ENCODE measurements at regions not wholly inside any gene's neighbourhood (a gene's known extent, or its start where the extent isn't known, plus 50 kb on each side); places are given as distances from the start of the nearest gene placed in this dataset.

DNA sequence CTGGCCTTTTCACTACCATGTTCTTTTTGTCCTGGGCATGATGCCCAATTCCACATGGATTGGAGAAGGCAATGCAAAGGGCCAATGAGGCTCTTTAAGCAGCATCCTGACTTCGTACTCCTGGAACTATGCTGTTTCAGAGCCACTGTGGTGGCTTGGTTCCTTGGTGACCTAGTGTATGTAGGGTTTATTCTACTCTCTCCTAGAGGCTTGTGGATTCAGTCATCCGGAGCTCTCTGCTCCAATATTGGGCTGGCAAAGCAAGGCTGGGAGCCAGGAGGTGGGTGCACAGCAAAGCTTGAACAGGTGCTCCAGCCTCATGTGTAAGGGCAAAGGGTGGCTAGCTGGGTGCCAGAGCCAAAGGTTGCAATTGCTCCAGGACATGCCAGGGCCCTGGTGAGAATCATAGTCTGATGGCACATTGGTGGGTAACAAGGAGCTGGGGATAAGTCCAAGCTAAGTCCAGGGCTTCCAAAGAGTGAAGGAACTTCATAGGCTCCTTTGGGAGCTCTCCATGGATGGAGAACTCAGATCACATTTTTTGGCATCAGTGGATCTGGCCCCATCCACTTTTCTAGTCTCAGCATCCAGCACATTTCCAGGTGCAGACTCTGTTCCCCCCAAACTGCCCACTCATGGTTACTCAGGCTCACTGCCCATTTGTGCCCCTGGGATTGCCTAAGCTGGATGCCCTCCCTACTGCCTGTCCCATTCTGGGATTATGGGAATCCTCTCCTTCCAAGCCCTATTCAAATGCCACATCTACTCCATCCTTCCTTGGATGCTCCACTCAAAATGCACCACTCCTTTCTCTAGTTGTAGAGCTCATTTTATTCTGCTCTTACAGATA lies 253.9 kb downstream of the EMP1 start:
- Histone ChIP-seq H3K4me1 (ENCODE audit: control insufficient read depth in 5 of 5, insufficient read depth in 5 of 5, low read length in 5 of 5) (no peaks in the 10 kb centered on the region), H3K27ac (ENCODE audit: low read depth, low read length) (no peak overlapping the region), H3K4me3 (ENCODE audit: low read depth in 1 of 5, low read length in 5 of 5) (no peak overlapping the region), H3K27me3 (ENCODE audit: control insufficient read depth in 5 of 5, insufficient read depth in 4 of 5, low read length in 5 of 5) (no peaks in the 10 kb centered on the region), H3K9me3 (ENCODE audit: control insufficient read depth in 5 of 5, low read length in 5 of 5) (no peaks in the 10 kb centered on the region), H3K36me3 (ENCODE audit: control insufficient read depth in 5 of 5, insufficient read depth in 5 of 5, low read length in 5 of 5) (no peaks in the 10 kb centered on the region), H3K9ac (ENCODE audit: low read length in 5 of 5) (no peak overlapping the region)

DNA sequence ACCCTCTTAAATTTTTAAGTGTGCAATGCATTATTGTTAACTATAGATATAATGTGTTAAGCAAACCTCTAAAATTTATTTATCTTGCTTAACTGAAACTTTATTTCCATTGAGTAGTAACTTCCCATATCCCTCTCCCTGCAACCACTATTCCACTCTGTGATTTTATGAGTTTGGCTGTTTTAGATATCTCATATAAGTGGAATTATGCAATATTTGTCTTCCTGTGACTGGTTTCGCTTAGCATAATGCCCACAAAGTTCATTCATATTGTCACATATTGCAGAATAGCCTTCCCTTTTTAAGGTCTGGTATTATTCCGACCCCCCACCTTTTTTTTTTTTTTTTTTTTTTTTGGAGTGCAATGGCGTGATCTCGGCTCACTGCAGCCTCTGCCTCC lies 247.6 kb downstream of the EMP1 start:
- H3K36me3 ChIP-seq (ENCODE audit: control insufficient read depth in 5 of 5, insufficient read depth in 5 of 5, low read length in 5 of 5) = no peaks in the 10 kb centered on the region
- no peaks in the 10 kb centered on the region for H3K27me3 ChIP-seq (ENCODE audit: control insufficient read depth in 5 of 5, insufficient read depth in 4 of 5, low read length in 5 of 5)
- peaks cover 6 to 34% (median 26%) of the 10 kb centered on the region in 5 donors for H3K4me1 ChIP-seq (ENCODE audit: control insufficient read depth in 5 of 5, insufficient read depth in 5 of 5, low read length in 5 of 5)
- H3K9ac ChIP-seq (ENCODE audit: low read length in 5 of 5) = no peak overlapping the region
- no peaks in the 10 kb centered on the region for H3K9me3 ChIP-seq (ENCODE audit: control insufficient read depth in 5 of 5, low read length in 5 of 5)
- peak overlapping the region; percentile 83 for H3K27ac ChIP-seq (ENCODE audit: low read depth, low read length)
- no peak overlapping the region for H3K4me3 ChIP-seq (ENCODE audit: low read depth in 1 of 5, low read length in 5 of 5)

DNA sequence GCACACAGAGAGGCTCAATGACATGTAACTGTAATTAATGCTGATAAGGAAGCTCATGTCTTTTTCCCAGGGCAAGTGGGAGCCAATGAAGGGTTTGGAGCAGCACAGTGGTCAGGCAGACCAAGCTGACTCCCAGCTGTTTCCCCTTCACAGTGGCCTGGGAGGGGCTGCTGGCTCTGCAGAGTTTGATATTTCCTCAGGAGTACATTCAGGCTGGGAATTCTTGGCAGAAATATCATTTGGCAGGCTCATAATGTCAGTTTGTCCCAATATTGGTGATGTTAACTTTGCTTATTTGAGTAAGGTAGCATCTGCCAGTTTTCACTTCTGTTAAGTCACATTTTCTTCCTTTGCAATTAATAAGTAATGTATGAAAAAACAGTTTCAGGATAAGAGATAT lies 247.0 kb downstream of the EMP1 start:
- H3K4me3 ChIP-seq (ENCODE audit: low read depth in 1 of 5, low read length in 5 of 5) = no peak overlapping the region
- H3K9me3 ChIP-seq (ENCODE audit: control insufficient read depth in 5 of 5, low read length in 5 of 5) = no peaks in the 10 kb centered on the region

DNA sequence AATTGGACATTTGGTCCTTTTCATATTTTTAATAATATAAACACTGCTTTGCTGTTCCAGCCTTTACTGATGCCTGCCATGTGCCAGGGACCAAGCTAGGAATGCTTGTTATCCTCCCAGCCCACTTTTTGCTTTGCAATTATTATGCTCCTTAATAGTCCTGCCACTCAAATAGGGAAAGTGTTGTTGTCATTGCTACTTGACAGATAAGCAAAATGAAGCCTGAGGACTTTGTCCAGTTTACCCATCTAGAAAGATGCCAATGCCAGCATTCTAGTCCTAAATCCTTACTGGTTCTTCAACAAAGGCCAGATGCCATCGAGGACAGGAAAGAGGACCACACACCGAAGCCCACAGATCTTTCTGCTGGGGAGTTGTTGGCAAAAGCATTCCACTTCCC lies 246.5 kb downstream of the EMP1 start:
- H3K36me3 ChIP-seq (ENCODE audit: control insufficient read depth in 5 of 5, insufficient read depth in 5 of 5, low read length in 5 of 5) = no peaks in the 10 kb centered on the region
- H3K4me1 ChIP-seq (ENCODE audit: control insufficient read depth in 5 of 5, insufficient read depth in 5 of 5, low read length in 5 of 5) = peaks cover 6 to 41% (median 26%) of the 10 kb centered on the region in 5 donors
- no peaks in the 10 kb centered on the region for H3K9me3 ChIP-seq (ENCODE audit: control insufficient read depth in 5 of 5, low read length in 5 of 5)
- no peaks in the 10 kb centered on the region for H3K27me3 ChIP-seq (ENCODE audit: control insufficient read depth in 5 of 5, insufficient read depth in 4 of 5, low read length in 5 of 5)
- peak overlapping the region in 4 of 5 donors; percentile 8 to 62 (median 32) for H3K9ac ChIP-seq (ENCODE audit: low read length in 5 of 5)
- H3K4me3 ChIP-seq (ENCODE audit: low read depth in 1 of 5, low read length in 5 of 5) = no peak overlapping the region
- H3K27ac ChIP-seq (ENCODE audit: low read depth, low read length) = peak overlapping the region; percentile 83

More for the DNA sequence above, 247.0 kb downstream of the EMP1 start:
- no peaks in the 10 kb centered on the region for H3K36me3 ChIP-seq (ENCODE audit: control insufficient read depth in 5 of 5, insufficient read depth in 5 of 5, low read length in 5 of 5)
- H3K27me3 ChIP-seq (ENCODE audit: control insufficient read depth in 5 of 5, insufficient read depth in 4 of 5, low read length in 5 of 5) = no peaks in the 10 kb centered on the region
- H3K4me1 ChIP-seq (ENCODE audit: control insufficient read depth in 5 of 5, insufficient read depth in 5 of 5, low read length in 5 of 5) = peaks cover 6 to 40% (median 26%) of the 10 kb centered on the region in 5 donors
- peak overlapping the region in 2 of 5 donors; percentile 44 to 62 for H3K9ac ChIP-seq (ENCODE audit: low read length in 5 of 5)
- peak overlapping the region; percentile 83 for H3K27ac ChIP-seq (ENCODE audit: low read depth, low read length)

DNA sequence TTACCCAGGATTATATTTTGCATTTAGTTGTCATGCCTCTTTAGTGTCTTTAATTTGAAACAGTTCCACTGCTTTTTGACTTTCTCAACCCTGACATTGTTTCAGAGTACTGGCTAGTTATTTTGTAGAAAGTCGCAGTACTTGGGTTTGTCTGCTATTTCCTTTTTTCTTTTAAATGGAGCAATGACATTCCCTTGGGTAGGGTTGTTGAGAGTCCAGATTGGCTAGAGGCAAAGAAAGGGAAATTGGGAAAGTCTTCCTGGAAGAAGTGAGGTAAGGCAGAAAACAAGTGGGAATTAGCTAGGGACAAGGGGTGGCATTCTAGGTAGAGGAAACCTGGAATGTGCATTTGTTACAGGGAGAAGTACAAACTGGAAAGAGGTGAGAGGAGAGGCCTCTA lies 245.9 kb downstream of the EMP1 start:
- peak overlapping the region; percentile 83 for H3K27ac ChIP-seq (ENCODE audit: low read depth, low read length)
- no peaks in the 10 kb centered on the region for H3K27me3 ChIP-seq (ENCODE audit: control insufficient read depth in 5 of 5, insufficient read depth in 4 of 5, low read length in 5 of 5)
- no peaks in the 10 kb centered on the region for H3K9me3 ChIP-seq (ENCODE audit: control insufficient read depth in 5 of 5, low read length in 5 of 5)

DNA sequence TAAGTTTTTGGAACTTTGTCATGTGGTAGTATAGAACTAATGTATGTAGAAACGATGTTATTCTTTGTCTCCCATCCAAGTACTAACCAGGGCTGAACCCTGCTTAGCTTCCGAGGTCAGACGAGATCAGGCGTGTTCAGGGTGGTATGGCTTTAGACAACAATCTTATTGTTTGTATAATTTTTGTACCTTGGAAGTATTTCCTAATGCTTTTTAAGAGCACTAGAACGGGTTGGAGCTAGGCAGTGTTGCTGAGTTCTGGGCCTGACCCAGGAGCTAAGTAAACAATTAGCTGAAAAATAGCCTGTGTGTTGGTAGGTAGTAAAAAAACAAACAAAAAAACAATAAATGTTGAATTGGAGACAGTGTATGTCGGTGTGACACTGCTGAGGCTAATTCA lies 244.3 kb downstream of the EMP1 start:
- Histone ChIP-seq H3K4me1 (ENCODE audit: control insufficient read depth in 5 of 5, insufficient read depth in 5 of 5, low read length in 5 of 5) (peaks cover 6 to 60% (median 40%) of the 10 kb centered on the region in 5 donors), H3K27me3 (ENCODE audit: control insufficient read depth in 5 of 5, insufficient read depth in 4 of 5, low read length in 5 of 5) (no peaks in the 10 kb centered on the region), H3K36me3 (ENCODE audit: control insufficient read depth in 5 of 5, insufficient read depth in 5 of 5, low read length in 5 of 5) (no peaks in the 10 kb centered on the region), H3K4me3 (ENCODE audit: low read depth in 1 of 5, low read length in 5 of 5) (no peak overlapping the region), H3K9me3 (ENCODE audit: control insufficient read depth in 5 of 5, low read length in 5 of 5) (no peaks in the 10 kb centered on the region), H3K27ac (ENCODE audit: low read depth, low read length) (peak overlapping the region; percentile 83), H3K9ac (ENCODE audit: low read length in 5 of 5) (no peak overlapping the region)

More for the DNA sequence above, 245.9 kb downstream of the EMP1 start:
- Histone ChIP-seq H3K36me3 (ENCODE audit: control insufficient read depth in 5 of 5, insufficient read depth in 5 of 5, low read length in 5 of 5) (no peaks in the 10 kb centered on the region), H3K9ac (ENCODE audit: low read length in 5 of 5) (peak overlapping the region in 3 of 5 donors; percentile 8 to 62 (median 44)), H3K4me3 (ENCODE audit: low read depth in 1 of 5, low read length in 5 of 5) (no peak overlapping the region), H3K4me1 (ENCODE audit: control insufficient read depth in 5 of 5, insufficient read depth in 5 of 5, low read length in 5 of 5) (peaks cover 6 to 43% (median 27%) of the 10 kb centered on the region in 5 donors)

DNA sequence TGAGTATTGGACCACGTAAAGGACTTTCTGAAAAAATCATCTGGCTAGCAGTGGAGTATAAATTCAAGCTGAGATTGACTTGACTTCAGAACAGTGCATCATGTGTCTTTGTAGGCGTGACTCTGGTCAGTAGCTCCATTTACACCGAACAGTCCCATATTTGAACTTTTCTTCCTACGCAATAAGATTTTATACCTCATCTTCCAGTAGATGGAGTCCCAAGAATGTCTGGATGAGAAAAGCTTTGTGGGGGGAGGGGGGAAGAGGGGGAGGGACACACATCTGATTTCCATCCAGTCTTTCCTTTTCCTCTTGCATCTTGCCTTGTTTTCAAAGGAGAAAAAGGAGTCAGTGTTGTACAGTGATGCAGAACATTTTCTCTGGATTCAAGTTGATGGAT lies 241.0 kb downstream of the EMP1 start:
- Histone ChIP-seq H3K9me3 (ENCODE audit: control insufficient read depth in 5 of 5, low read length in 5 of 5) (no peaks in the 10 kb centered on the region), H3K27me3 (ENCODE audit: control insufficient read depth in 5 of 5, insufficient read depth in 4 of 5, low read length in 5 of 5) (no peaks in the 10 kb centered on the region), H3K27ac (ENCODE audit: low read depth, low read length) (peak overlapping the region; percentile 71)

DNA sequence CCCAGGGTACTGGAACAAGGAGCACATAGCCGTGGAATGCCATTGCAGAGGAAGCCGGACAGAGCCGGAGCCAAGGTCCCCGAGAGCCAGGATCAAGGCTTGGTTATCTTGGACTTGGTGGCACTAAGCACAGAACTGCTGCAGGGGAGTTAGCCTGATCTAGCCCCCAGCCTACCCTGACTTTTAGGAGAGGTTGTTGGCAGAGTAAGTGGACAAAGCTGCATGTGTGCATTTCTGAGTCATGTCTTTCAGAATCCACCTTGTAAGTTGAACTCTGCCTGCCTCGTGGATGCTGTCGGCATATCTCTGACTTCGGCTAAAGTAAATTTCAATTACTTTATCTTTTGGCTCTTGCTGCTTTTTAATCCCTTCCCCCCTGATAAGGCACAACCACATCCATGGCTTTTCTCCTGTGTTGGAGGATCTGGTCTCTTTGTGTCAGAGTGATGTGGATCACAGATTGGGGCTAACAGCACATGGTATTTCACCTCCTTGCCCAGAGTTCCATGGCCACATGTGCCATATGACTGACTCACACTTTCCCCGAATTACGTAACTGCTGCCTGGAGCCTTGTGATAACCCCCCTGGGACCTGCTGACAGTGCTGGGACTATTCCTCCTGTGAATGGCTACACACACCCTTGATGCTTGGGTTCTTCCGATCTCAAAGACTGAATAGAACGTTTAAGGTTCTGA lies 240.3 kb downstream of the EMP1 start:
- no peaks in the 10 kb centered on the region for H3K27me3 ChIP-seq (ENCODE audit: control insufficient read depth in 5 of 5, insufficient read depth in 4 of 5, low read length in 5 of 5)
- H3K9ac ChIP-seq (ENCODE audit: low read length in 5 of 5) = no peak overlapping the region
- peak overlapping the region; percentile 71 for H3K27ac ChIP-seq (ENCODE audit: low read depth, low read length)
- H3K9me3 ChIP-seq (ENCODE audit: control insufficient read depth in 5 of 5, low read length in 5 of 5) = no peaks in the 10 kb centered on the region
- no peaks in the 10 kb centered on the region for H3K36me3 ChIP-seq (ENCODE audit: control insufficient read depth in 5 of 5, insufficient read depth in 5 of 5, low read length in 5 of 5)
- peaks cover 0 to 54% (median 20%) of the 10 kb centered on the region in 5 donors for H3K4me1 ChIP-seq (ENCODE audit: control insufficient read depth in 5 of 5, insufficient read depth in 5 of 5, low read length in 5 of 5)
- H3K4me3 ChIP-seq (ENCODE audit: low read depth in 1 of 5, low read length in 5 of 5) = no peak overlapping the region

More for the DNA sequence above, 241.0 kb downstream of the EMP1 start:
- no peaks in the 10 kb centered on the region for H3K36me3 ChIP-seq (ENCODE audit: control insufficient read depth in 5 of 5, insufficient read depth in 5 of 5, low read length in 5 of 5)
- H3K4me3 ChIP-seq (ENCODE audit: low read depth in 1 of 5, low read length in 5 of 5) = no peak overlapping the region
- H3K9ac ChIP-seq (ENCODE audit: low read length in 5 of 5) = no peak overlapping the region
- peaks cover 1 to 61% (median 25%) of the 10 kb centered on the region in 5 donors for H3K4me1 ChIP-seq (ENCODE audit: control insufficient read depth in 5 of 5, insufficient read depth in 5 of 5, low read length in 5 of 5)

DNA sequence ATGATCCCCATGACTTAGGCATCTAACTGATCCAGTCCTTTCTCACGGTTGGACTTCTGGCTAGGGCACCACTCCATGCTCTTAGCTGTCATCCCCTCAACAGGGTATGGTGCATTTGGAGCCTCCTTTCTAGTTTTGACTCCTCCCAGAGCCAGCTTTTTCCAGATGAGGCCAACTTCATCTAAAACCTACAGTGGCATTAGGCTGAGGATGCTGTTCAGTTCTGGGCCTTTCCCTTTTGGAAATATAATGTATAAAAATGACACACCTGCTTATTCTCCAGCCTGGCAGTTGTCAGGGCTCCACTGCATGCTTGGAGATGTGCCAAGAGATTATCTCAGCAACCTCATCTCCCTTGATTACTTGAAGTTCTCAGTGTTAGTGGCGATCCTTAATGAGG lies 239.7 kb downstream of the EMP1 start:
- Histone ChIP-seq H3K4me1 (ENCODE audit: control insufficient read depth in 5 of 5, insufficient read depth in 5 of 5, low read length in 5 of 5) (peaks cover 0 to 48% (median 18%) of the 10 kb centered on the region in 5 donors), H3K4me3 (ENCODE audit: low read depth in 1 of 5, low read length in 5 of 5) (no peak overlapping the region), H3K9me3 (ENCODE audit: control insufficient read depth in 5 of 5, low read length in 5 of 5) (no peaks in the 10 kb centered on the region), H3K27ac (ENCODE audit: low read depth, low read length) (peak overlapping the region; percentile 71), H3K36me3 (ENCODE audit: control insufficient read depth in 5 of 5, insufficient read depth in 5 of 5, low read length in 5 of 5) (no peaks in the 10 kb centered on the region), H3K27me3 (ENCODE audit: control insufficient read depth in 5 of 5, insufficient read depth in 4 of 5, low read length in 5 of 5) (no peaks in the 10 kb centered on the region), H3K9ac (ENCODE audit: low read length in 5 of 5) (no peak overlapping the region)

All from subcutaneous abdominal adipose tissue (tissue), 5 donors.